Umbilical cord (tissue), 1 donor: ENCODE measurements at regions not wholly inside any gene's neighbourhood (a gene's known extent, or its start where the extent isn't known, plus 50 kb on each side); places are given as distances from the start of the nearest gene placed in this dataset.

Source experiments
- DNase-seq: peaks from one replicate; pipeline ENCODE4 v3.0.0-alpha.2; 2015; ENCODE audit warnings: low spot score

DNA sequence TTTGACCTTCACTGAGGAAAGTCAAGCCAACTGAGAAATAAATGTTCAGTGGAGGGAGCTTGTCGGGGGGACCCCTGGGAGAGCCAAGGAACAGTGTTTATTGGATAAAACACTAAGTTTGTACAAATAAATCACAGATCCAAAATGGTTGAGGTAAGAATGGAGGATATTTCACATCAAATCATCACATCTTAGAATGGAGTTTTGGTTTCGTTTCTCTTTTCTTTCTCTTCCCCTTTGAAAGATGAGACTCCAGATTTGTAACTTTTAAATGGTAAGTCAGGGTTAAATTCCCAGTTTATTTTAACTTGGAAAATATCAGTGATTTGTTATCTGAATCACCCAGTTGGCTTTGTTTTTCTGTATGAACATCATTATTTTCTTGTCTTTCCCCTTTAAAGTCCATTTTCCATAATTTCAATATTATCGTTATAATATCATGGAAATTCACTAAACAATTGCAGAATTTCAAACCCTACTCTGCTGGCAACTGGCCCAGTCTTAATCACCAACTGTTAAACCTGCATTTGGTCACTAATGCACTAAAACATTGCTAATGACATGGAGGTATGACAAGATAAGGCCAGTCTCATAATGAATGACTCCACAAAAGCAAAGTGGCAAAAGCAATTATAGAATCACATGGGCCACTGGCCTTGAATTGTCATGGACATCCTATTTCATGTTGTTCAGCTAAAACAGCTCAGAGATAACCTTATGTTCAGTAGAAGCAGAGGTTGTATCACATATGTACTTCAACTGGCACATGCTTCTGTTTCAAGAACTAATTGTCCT lies 295.1 kb downstream of the SHOX2 start:
- DNase-seq: no peak

DNA sequence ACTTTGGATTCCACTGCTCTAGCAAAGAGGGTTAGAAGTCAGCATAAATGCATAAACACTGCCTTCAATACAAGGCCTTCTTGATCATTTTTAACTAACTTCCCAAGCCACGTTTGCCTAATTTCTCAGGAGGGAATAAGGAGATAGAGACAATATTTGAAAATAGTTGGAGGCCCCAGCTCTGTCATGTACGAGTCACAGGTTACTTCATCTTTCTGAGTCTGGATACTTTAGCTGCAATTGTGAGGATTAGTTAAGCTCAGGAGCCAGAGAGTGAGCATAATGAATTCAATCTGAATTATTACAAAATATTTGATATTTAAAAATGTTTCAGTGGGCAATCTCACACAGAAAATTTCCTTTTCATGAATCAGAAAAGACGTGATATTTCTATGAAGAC lies 298.9 kb downstream of the SHOX2 start:
- no peak for DNase-seq

DNA sequence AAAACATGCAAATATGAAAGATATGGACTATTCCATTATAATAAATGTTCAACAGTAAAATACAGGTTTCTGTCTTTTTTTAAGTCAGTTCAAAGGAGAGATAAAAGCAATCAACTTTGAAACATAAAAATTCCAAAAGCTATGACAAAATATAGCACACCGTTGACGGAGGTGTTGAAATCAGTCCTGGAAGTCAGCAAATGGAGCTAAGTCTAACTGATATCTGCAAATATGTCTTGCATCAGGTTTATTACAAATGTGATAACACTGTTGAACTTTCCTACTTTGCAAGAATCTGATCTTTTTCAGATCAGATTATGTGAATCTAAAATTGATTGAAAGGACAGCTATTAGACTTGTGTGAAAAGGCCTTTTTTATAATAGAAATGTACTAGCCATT lies 300.7 kb downstream of the SHOX2 start:
- DNase-seq: no peak

DNA sequence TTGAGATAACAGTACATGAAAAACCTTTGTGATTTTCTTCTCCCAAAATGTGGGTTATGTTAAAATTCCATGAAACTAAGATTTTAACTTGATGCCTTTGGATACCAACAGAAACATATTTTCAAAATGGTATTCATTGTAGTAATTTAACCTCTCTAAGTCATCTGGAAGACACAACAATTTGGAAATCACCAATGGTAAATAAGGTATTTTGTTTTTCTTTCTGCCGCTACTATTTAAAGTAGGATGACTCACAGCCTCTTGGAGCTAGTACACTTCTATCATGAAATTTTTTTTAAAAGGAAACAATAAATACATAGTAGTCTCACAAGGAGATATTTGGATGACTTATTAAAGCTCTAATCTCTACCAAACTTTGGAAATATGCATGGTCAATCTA lies 291.6 kb upstream of the VEPH1 start:
- no peak for DNase-seq

DNA sequence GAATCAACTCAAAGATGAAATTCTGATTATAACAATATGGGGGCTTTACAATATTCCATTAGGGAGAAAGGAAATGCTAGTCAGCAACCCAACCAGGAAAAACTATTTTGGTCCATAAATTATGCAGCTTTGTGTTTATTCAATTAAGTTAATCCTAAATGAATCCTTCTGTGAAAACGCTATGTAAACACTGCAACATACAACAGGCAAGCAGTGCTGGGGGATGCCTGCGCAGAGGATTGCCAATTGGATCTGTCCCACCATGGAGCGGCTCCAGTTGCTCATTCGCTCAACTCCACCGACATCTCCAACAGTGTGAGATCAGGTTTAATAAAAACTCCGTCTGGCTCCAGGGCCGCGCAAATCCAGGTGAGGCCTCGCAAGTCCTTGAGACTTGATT lies 290.5 kb upstream of the VEPH1 start:
- DNase-seq: no peak

DNA sequence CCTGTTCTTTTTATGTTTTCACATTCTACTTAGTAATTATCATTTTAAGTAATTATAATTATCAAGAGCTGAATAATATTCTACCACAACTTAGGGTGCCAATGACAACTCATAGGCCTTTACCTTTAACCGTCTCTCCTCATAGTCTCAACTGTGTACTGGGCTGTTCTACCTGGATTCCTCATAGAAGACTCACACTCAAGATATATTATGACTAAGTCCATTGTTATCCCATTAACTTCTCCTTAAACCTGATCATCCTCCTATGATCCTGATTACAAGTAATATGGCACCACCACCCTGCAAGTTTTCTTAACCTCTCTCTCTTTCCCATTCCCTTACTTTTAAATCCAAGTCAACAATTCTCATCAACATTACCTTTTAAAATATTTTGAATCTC lies 285.9 kb upstream of the VEPH1 start:
- DNase-seq: no peak

DNA sequence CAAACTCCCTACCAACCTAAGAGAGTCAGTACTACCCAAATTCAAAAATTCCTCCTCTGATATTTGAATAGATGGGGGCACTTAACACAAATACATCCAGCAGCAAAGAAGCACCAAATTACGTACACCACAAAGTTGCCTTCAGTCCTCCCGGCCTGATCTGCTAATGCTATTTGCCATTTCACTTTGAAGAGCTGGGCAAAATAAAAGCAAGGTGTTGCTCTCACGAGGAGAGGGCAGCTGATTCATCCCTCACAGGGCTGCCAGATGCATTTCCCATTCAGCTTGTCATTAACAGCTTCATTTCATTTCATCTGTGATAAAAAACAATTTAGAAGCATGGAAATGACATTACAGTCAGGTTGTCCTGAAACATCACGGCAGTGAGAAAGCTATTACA lies 283.4 kb upstream of the VEPH1 start:
- DNase-seq: no peak

DNA sequence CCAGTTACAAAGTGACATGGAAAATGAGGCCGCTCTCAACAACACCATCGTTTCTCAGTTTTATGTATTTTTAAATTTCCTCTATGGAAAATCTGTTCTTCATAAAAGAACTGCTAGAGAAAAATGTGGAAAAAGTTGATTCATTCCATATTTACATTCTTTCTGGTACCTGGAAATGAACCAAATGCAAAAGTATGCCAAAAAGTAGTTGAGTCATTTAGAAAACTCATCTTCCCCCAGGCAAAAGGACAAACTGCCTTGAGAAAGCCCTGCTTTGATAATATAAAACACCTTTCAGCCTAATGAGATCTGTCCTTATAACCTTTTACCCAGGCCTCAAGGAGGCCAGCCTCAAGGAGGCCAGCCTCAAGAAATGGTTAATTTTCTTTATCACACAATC lies 283.0 kb upstream of the VEPH1 start:
- DNase-seq: peak; percentile 66

DNA sequence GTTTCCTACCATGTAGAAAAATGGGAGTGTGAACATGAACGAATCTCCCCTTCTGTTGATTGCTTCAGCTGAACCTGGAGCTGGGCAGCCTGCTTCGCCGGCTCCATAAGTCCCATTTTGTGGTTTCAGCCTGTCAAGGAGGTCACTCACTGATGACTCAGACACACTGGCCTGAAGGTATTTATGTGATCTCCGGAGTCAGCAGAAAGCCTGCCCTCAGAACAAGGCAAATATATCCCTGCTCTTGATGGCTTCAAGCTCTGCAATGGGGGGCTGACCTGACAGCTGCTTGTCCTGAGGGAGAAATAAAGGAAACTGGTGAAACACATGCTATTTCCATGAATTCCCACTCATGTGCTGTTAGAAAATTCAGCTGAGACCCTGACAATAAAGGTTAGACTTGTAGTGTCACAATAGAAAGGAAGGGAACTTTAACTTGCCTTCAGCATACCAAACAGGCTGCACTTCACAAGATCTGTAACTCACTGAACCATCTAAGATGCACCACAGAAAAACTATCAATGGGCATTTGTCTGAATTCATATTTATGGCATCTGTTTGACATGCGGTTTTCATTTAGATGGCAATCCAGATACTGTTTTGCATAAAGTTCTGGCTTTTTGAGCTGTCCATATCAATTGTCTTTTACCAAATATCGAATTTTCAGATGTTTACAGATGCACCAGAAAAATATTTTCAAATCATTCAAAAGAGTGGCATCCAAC lies 282.0 kb upstream of the VEPH1 start:
- peak; percentile 38 for DNase-seq

DNA sequence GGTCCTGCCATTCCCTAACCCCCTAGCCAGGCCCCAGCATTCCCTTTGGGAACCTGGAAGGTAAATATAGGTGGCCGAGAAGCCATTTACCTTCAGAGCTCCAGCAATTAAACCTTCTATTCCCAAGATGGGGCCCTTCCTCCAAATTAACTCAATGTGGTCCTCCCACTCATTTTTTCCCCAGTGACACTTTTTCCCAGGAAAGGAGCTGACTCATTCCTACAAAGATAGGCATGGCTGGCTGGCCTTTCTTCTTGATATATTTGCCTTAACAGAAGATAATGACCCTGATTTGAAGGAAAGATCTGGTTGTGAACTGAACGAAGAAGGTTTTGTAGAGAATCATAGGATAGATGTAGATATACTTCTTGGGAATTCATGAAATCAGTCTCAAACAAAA lies 279.0 kb upstream of the VEPH1 start:
- DNase-seq: no peak

DNA sequence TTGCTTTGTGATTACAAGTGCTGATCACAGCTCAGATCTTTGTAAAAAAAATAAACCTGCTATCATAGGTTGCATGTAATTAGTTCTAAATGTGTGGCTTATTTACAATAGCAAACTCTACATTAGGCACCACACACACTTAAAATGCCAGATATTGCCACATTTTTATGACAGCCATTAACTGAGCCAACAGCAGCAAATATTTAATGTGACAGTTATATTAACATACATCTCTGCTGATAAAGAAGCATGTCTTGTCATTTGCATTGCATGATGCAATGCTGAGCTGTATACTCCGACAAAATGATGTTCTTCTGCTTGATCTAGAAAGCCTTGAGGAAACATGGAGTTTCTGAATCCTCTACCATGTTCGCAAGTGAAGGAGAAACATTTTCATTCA lies 273.6 kb upstream of the VEPH1 start:
- no peak for DNase-seq

DNA sequence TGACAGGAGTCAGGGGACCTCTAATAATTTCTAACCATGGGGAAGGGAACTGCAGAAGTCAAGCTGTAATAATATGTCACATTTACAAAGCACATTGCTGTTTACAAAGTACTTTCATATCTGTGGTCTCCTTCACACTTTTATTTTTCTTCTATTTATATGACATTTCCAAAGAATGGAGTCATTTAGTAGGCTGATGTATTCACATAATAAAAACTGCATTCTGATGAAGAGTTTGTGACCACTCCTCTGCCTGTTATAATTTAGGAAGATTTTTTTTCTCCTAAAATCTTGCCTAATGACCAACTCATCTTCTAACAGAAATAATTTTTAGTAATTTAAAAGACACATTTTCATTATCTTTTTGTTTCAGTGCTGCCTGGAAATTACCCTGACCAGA lies 272.2 kb upstream of the VEPH1 start:
- no peak for DNase-seq

DNA sequence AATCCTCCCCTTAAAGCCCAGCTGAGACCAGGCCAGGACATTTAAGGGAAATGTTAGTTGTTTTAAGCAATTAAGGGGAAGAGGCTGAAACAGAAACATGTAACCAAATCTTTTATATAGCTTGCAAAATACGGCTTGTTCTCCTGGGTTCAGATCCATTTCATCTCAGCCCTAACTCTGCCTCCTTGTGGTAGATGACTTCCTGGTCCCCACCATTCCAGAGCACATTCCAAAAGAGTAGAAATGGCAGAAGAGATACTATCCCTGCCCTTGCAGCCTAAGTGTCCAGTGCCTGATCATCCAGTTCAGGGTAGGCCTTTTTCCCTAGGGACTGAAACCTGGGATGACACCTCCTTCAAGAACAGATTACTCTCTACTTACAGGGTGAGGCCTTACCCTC lies 266.2 kb upstream of the VEPH1 start:
- no peak for DNase-seq

DNA sequence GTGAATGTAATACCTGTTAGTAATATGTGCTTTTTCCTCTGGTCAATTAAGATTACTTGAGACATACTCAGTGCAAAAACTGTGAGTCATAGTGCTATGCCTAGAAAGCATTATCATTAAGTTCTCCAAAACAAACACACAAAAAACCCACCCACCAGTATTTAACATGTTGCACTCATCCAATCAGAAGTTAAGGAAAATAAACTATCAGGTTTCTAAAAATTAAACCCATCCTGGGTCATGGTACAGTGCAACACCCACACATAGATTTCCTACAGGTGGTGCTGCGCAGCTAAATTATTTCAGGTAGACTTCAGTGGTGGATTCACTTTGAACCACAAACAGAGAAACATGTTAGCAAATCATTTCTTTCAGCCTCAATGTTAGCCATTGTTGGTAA lies 264.4 kb upstream of the VEPH1 start:
- no peak for DNase-seq

DNA sequence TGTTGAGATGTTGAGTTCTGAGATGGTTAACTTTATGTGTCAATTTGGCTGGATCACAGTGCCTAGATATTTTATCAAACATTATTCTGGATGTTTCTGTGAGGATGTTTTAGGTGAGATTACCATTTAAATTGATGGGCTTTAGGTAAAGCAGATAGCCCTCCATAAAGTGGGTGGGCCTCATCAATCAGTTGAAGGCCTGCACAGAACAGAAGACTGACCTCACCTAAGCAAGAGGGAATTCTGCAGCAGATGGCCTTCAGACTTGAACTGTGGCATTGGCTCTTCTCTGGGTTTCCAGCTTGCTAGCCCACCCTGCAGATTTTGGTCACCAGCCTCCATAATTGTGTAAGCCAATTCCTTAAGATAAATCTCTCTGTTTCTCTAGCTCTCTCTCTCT lies 260.4 kb upstream of the VEPH1 start:
- no peak for DNase-seq

DNA sequence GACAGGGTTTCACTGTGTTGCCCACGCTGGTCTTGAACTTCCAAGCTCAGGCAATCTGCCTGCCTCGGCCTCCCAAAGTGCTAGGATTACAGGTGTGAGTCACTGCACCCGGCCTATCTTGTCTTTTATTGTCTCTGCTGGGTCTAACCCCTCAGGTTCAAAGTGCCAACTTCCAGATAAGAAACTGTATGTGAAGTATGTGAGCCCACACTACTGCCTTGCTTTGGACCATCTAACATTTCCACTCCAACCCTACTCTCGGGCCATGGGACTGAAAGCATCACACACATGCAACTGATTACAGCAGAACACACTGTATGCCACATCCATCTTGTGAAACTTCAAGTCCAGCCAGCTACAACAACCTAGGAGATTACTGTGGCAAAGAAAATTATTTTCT lies 256.1 kb upstream of the VEPH1 start:
- DNase-seq: no peak

DNA sequence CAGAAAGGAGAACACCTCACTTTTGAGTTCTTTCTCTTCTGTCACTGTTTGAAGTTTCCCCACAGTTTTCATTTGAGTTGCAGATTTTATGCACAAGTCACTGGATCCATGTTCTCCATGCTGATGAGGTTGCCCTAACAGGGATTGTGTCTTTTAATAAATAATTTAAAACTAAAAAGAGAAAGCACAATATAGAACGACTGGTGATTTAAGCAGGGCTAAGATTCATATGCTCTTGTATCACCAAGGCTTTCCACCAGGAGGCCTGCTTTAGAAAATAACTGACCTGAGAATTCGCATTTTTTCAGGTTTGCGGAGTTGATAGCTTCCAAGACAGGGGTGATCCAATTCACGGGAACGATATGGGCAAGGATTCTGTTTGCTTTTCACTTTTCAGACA lies 252.0 kb upstream of the VEPH1 start:
- no peak for DNase-seq

DNA sequence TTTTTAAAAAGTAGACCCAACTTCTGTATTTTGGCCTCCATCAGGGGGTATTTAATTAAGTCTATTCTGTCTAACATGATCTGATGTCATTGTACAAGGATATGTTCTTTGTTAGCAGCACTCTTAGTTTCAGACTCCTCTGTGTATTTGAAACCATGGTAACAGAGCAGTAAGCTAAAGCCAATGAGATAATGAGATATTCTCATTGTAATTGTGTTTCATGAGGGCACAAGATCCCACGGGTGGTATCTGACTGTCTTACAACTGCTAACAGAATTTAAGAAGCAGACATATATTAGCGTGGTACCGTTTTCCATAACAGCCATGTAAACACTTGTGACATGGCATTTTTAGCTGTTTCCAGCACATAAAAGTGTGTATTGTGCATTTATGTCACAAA lies 251.2 kb upstream of the VEPH1 start:
- DNase-seq: no peak

DNA sequence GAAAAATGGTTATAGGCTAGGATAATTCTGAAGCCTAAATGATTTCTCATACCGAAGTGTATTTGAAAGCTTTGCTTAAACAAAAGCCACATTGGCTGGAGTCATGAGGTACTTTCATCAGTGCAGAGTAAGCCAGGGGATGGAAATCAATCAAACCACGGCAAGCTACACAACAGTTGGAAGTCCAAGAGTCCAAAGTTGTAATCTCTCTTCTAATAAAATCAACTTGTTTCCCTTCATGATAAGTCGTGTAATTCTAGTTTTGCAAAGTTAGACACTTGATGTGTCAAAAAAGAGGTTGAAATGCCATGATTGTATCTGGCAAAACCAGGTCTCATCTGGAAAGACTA lies 250.5 kb upstream of the VEPH1 start:
- no peak for DNase-seq

DNA sequence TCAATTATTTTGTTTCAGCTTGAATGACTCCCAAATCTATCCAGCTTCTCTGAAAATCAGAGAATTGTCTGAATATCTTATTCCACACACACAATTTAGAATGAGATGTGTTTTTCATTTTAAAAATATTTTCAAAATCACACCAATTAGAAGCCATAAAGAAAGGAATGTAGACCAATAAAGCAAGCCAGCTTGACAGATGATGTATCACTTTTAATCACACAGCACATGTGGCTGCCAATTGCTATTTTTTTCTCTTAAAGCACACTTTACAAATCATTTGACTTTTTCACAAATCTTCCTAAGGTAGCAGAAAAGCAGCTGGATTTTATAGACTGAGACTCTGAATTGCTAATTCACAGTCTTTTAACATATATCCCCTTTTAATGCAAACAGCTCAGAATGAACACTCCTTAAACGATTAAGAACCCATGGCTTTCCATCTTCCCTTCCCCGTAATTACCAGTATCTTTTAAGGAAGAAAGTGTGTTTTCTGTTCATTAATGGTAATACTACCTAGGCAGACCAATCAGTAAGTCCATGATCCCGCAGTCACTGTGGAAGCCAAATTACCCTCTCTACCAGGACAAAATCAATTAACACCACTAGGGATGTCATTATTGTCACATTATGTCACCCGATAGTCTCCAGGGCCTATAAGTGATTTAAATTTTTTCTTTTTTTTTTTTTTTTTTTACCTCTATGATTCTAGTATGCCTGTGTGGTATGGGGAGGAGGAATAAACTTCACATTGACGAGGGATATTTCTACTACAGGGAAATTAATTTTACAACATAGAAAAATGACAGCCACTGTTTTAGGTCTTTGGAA lies 250.0 kb upstream of the VEPH1 start:
- no peak for DNase-seq

DNA sequence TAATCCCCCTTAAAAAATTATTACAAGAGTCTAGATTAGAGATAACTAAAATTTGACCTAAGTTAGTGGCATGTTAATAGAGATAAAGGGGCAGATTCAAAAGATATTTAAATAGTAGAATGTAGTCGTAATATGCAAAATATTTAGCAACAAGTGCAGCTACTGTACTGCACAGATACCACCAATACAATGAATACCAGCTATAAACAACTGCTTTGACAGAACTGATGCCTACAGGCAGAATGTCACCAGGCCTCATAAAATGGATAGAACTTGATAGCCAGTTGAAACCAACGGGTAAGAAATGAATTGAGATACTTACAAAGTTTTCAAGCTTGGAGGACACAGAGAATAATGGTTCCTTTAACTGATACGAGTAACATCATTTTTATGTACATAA lies 249.3 kb upstream of the VEPH1 start:
- no peak for DNase-seq

DNA sequence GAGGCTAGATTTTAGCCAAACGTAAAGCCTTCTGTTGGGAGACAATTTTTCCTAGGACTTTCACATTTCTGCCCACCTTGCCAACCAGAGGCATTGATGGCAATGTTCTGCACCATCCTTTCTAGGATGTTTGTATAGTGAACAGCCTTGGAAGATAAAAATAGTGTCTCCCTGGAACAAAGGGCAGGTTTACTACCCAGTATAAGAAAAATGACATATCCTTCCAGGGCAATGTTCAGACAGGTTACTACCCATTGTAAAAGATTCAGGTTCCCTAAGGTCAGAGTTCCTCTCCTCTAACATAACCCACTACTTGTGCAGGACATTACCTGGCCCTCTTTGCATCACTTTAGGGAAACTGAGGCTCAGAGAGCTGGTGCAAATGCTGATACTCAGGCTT lies 248.2 kb upstream of the VEPH1 start:
- DNase-seq: no peak

DNA sequence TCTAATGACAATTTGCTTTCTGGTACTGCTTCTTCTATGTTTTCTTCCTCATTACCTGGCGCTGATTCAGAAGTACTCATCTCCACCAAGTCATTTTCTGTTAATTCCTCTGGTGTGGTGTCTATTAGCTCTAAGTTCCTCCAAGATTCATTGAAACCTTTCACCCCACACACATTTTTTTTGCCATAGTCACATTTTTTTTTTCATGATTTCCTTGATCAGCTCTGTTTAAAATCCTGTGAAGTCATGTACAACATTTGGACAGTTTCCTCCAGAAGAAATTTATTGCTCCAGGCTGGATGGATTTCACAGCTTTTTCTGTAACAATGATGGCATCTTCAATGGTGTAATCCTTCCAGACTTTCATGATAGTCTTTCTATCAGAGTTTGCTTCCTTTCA lies 243.2 kb upstream of the VEPH1 start:
- no peak for DNase-seq
